ENCODE measurements at regions not wholly inside any gene's neighbourhood (a gene's known extent, or its start where the extent isn't known, plus 50 kb on each side); places are given as distances from the start of the nearest gene placed in this dataset.

DNA sequence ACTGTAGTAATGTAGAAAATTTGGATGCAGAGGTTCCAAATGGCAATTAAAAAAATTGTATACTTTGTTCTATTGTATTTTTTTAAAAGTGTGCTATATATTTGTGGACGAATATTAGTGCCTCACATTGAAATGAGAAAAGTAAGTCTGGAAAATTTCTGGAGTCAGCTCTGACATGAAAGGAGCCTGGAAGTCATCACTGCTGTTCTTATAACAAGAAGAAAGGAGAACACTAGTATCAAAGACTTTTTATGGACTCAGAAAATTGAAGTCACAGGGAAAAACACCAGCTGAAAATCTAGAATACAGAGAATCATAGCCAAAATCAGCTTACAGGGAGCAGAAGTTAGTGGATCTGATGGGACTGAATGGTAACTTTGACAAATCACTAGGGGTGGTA is 1450.7 kb upstream of the SPRY2 start:
- TF ChIP-seq, protein P1, sequence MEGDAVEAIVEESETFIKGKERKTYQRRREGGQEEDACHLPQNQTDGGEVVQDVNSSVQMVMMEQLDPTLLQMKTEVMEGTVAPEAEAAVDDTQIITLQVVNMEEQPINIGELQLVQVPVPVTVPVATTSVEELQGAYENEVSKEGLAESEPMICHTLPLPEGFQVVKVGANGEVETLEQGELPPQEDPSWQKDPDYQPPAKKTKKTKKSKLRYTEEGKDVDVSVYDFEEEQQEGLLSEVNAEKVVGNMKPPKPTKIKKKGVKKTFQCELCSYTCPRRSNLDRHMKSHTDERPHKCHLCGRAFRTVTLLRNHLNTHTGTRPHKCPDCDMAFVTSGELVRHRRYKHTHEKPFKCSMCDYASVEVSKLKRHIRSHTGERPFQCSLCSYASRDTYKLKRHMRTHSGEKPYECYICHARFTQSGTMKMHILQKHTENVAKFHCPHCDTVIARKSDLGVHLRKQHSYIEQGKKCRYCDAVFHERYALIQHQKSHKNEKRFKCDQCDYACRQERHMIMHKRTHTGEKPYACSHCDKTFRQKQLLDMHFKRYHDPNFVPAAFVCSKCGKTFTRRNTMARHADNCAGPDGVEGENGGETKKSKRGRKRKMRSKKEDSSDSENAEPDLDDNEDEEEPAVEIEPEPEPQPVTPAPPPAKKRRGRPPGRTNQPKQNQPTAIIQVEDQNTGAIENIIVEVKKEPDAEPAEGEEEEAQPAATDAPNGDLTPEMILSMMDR (IDR thresholded peaks at IDR 0.05): no peak
- no peak for TF ChIP-seq POLR2A (IDR thresholded peaks at IDR 0.05)
